GM23248 (cell line): ENCODE measurements at regions not wholly inside any gene's neighbourhood (a gene's known extent, or its start where the extent isn't known, plus 50 kb on each side); places are given as distances from the start of the nearest gene placed in this dataset.

Experiments
- EZH2 ChIP-seq: fragments of 200-600 bp; sonication (generic); IDR thresholded peaks from 2 replicates; pipeline ENCODE4 v1.6.1; 2018; ENCODE audit warnings: antibody characterized with exemption, mild to moderate bottlenecking; ENCODE audit not compliant: insufficient read depth, poor library complexity, severe bottlenecking
- EZH2phosphoT487 ChIP-seq: fragments of 200-600 bp; sonication (generic); IDR thresholded peaks from 2 replicates; pipeline ENCODE4 v1.6.1; 2018; ENCODE audit warnings: antibody characterized with exemption, moderate library complexity, mild to moderate bottlenecking, low read depth; ENCODE audit not compliant: insufficient read depth

- TF ChIP-seq EZH2 (no peak), EZH2phosphoT487 (no peak)
Measured at GRCh38 chr3:6301626-6302025, 559.3 kb upstream of the GRM7 start.
